GM18909 (cell line): ENCODE measurements at regions not wholly inside any gene's neighbourhood (a gene's known extent, or its start where the extent isn't known, plus 50 kb on each side); places are given as distances from the start of the nearest gene placed in this dataset.
"Not testable (repeated sequence)": the region's sequence is repeated elsewhere in the genome, so short reads cannot be mapped to it uniquely, and the experiment has no call there.

Source experiments
- ATAC-seq: cut with Tn5 transposase; IDR thresholded peaks from one replicate; pipeline ENCODE4 v1.9.1; 2021; ENCODE audit warnings: mild to moderate bottlenecking; ENCODE audit not compliant: unreplicated experiment, poor library complexity

GRCh38 chr14:84323978-84324377 lies 1206.0 kb upstream of the FLRT2 start:
- ATAC-seq: no peak

DNA sequence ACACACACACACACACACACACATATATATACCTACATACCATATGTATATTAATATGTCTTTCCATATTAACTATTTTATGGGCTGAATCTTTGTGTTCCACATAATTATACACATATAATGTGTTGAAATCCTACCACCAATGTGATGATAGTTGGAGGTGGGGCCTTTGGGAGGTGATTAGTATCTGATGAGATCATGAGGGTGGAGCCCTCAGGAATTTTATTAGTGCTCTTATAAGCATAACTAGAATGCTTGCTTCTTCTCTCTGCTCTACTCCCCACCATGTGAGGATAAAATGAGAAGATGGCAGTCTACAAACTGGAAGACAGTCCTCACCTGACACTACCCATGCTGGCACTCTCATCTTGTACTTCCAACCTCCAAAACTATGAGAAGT lies 1193.5 kb upstream of the FLRT2 start:
- ATAC-seq: no peak

DNA sequence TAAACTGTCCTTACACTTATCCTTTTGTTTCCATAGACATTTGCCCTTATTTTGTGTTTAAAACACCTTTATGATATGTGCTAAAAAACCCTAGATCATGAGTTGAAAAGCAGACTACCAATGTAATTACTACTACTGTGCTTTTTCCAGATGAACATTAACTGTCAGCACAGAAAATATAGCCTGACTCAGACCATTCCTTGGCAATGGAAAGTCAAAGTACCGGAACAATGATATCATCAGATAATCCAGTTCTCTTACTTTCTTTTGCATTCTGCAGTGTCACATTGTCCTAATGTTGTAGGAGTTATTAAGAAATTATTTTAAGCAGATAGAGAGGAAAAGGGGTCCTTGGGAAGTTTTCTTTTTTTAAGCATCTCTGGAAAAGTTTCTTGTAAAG lies 1189.0 kb upstream of the FLRT2 start:
- ATAC-seq: no peak

DNA sequence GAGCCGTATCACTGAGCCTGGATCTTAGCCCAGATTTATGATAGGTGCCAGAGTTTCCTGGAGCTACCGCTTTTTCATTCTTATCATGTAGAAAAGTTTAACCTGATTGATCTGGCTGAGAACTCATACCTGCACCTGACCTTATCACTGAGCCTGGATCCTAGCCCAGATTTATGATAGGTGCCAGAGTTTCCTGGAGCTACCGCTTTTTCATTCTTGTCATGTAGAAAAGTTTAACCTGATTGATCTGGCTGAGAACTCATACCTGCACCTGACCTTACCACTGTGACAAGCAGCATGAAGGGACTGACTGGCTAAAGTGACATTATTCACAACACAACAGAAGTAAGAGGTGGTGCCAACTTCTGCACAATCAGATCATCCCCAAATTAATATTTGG lies 1188.1 kb upstream of the FLRT2 start:
- not testable (repeated sequence) for ATAC-seq

- ATAC-seq: no peak
Observed at GRCh38 chr14:84343656-84344055, 1186.3 kb upstream of the FLRT2 start.

DNA sequence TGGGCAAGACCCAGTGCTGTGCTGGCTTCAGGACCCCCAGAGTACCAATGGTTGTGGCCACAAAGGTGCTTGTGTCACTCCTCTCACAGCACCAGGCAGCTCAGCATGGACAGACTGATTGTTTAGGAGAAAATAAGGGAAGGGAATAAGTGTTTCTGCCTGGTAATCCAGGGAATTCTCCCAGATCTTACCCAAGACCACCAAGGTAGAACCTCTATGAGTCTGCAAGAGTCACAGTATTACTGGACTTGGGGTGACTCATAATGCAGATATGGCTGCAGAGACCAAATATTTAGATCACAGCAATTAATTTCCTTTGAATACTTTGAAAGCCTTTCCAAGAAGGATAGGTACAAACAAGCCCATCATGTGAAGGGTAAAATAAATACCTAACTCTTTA lies 1178.3 kb upstream of the FLRT2 start:
- no peak for ATAC-seq

DNA sequence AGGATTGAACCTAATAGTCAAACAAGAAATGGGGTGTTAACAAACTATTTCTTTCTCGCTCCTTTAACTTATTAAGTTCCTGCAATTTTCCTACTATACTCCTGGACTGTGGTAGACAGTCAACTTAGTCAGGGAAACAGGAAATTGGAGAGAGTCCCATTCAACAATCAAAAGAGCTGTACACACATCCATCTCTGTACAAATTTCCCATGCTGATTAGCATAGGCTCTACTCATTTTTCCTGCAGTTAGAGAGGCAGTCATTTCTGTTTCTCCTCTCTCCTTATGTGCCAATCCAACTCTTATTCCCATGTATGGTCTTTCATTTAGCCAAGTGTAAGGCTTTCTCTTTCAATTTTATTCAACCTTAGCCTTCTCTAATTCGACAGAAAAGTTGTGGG lies 1168.5 kb upstream of the FLRT2 start:
- ATAC-seq: no peak

GRCh38 chr14:84375235-84375634 lies 1154.7 kb upstream of the FLRT2 start:
- ATAC-seq: no peak

- no peak for ATAC-seq
Observed at GRCh38 chr14:84390010-84390409, 1139.9 kb upstream of the FLRT2 start.

DNA sequence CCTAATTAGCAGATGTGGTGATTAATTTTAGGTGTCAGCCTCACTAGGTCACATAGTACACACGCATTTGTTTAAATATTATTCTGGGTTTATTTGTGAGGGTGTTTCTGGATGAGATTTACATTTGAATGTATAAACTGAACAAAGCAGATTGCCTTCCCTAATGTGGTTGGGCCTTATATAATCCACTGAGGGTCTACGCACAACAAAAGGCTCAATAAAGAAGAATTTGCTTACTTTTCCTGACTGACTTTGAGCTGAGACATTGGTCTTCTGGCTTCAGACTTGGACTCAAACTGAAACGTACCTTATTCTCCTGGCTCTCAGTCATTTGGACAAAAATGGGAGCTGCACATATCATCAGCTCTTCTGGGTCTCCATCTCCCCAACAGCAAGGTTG lies 1132.3 kb upstream of the FLRT2 start:
- no peak for ATAC-seq

GRCh38 chr14:84399296-84399910 lies 1130.5 kb upstream of the FLRT2 start:
- no peak for ATAC-seq

DNA sequence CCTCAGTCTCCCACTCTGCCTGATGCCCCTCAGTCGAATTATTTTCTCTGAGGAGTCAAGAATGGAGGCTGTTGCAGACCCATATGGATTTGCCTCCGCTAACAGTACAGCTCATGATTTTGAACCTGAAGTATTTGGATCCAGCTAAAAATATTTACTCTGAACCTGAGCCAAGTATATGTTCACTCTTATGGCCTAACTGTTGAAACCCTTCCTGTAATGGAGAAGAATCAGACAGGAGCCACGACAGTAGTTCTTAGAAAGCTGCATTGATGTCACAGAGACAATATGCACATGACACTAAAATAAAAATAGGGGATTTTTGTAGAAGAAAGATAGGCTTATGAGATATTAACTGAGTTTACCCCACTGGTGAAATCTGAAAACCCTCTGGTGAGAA lies 1128.3 kb upstream of the FLRT2 start:
- no peak for ATAC-seq

DNA sequence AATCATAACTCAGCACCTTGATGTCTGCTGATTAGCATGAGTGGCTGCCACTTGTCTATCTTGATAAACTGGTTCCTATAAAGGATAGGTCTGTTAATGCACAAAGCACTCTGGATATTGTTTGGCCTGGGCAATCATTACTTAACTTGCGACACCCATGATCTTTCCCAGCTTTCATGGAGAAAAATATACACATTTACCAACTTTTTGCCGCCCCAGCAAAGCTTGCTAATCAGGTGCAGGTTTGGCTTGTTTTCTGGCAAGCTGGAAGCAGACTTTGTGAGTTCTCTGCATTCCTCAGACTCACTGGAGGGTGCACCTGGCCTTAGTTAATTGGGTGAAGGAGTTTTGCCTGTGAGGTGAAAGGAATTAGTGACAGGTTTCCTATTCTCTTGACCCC lies 1126.4 kb upstream of the FLRT2 start:
- no peak for ATAC-seq

DNA sequence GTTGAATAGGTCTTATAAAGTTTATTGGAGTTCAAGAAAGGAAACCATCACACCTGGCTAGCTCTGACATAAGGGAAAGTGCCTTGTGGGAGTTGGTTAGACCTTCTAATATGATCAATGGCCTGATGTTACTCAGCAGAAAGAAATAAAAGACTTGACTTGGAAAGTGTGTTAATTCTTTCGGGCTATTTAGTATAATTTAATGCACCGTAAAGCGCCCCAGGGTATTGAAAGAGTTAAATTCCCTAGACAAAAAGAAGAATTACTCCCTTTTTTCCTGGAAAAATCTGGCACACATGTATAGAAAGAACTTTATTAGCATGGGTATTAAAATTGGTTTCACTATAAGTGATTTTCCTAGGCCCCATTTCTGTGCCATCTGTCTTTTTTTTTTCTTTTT lies 1125.7 kb upstream of the FLRT2 start:
- no peak for ATAC-seq

GRCh38 chr14:84409435-84409834 lies 1120.5 kb upstream of the FLRT2 start:
- no peak for ATAC-seq

DNA sequence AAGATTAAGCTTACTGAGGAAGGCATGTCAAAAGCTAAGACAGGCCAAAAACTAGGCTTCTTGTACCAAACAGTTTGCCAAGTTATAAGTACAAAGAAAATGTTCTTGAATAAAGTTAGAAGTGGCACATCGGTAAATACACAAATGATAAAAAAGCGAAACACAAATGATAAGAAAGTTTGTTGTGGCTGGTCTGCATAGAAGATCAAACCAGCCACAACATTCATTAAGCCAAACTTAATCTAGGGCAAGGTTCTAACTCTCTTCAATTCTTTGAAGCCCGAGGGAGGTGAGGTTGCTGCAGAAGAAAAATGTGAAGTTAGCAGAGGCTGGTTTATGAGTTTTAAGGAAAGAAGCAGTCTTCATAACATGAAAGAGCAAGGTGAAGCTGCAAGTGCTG lies 1119.6 kb upstream of the FLRT2 start:
- ATAC-seq: no peak

- no peak for ATAC-seq
Observed at GRCh38 chr14:84420221-84420620, 1109.7 kb upstream of the FLRT2 start.

DNA sequence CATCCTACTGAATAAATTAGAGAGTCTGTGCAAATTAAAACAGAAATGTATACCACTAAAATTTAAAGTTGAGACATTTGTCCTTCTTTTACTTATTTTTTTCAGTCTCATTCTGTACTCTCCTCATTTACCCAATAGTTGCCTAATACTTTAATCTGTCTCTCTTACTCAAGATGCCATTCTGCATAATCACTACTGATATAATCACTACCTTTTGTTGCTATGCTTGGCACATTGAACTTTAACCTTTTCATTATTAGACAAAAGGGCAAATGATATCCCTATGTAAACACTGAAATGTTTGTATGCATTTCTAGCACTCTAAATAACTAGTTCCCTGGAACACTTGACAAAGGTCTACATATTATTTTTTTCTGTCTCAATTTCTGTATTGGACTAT lies 1108.3 kb upstream of the FLRT2 start:
- ATAC-seq: no peak

DNA sequence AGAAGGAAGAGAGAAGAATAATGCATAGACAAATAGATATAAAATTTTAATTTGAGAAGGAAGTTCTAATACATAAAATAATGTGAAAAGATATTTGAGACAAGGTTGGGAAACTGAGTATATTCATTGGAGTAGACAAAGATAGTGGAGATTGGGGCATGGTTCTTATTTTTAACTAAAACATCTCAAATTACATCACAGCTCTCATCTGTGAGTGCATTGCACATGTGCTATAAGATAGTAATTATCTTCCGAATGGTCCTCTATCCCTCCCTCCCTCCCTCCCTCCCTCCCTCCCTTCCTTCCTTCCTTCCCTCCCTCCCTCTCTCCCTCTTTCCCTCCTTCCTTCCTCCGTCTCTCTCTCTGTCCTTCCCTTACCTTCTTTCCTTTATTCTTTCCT lies 1104.0 kb upstream of the FLRT2 start:
- no peak for ATAC-seq

DNA sequence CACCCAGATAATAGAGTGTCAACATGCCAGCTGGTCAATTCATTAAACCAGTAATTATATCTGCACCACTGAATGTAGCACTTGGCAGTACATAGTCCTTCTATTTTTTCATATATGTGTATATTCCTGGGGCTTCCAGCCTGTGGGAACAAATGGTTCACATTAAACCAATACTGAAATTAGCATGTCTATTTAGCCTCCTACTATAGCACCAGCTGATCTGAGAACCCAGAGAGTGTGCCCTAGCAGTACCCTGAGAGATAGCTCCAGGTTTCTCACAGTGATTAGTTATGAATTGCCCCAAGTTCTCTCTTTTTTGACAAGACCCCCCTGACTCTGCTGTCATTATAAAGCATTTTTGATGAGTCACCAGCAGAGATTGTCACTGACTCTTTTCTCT lies 1097.3 kb upstream of the FLRT2 start:
- no peak for ATAC-seq

DNA sequence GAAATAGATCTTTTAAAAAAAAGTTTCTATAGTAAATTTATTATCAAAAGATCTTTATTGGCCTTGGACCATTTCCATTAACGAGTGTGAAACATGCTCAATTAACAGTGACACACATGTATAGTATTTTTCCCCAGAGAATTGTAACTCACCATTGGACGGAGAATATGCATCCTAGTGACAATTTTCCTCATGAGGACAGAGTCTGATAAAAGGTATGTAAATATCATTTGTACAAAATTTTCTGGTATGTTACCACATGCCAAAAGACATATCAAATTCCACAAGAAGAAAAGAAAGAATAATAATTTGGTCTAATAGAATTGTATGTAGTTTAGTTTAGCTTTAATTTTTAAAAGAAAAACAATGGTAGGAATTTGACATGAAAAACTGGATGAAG lies 1096.0 kb upstream of the FLRT2 start:
- ATAC-seq: no peak

DNA sequence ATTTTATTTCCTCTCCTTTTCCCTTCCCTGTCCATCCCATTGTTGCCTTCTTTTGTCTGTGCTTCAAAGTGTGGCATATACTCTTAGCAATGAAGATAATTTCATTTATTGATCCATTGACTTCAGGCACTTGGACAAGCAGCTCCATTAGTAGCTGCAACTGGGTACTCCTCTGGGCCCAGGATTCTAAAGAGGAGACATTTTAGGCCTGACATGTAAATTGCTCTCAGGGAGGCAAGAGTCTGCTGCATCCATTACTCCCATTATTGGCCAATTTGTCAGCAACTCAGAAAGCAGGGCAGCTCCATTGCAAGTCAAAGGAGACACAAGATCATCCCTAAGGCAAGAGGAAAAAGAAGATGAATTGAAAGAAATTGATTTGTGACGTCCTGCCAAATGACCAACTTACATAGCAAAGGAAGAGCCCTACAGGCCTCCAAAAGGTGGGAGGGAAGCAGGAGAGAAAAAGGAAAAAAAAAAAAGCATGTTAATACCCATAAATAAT lies 1094.1 kb upstream of the FLRT2 start:
- ATAC-seq: no peak

GRCh38 chr14:84436528-84436927 lies 1093.4 kb upstream of the FLRT2 start:
- ATAC-seq: no peak
